B cell (primary cell): ENCODE measurements at regions not wholly inside any gene's neighbourhood (a gene's known extent, or its start where the extent isn't known, plus 50 kb on each side); places are given as distances from the start of the nearest gene placed in this dataset.

Experiments
- ATAC-seq: fragments of 200-7000 bp; cut with Tn5 transposase; one replicate; pipeline ENCODE4 v1.10.0; 2021; ENCODE audit warnings: low read depth, mild to moderate bottlenecking, moderate number of reproducible peaks, moderate library complexity
- CTCF ChIA-PET: fragments of 350-600 bp; sonication (Branson Sonifier 250); formaldehyde crosslinking; loops from one replicate; lab custom pipeline; 2021; ENCODE audit warnings: antibody characterized with exemption, inconsistent platforms; lab: Charles Lee
- POLR2A ChIA-PET: fragments of 350-600 bp; sonication (Branson Sonifier 250); formaldehyde crosslinking; loops from one replicate; lab custom pipeline; 2021; ENCODE audit warnings: antibody characterized with exemption; lab: Charles Lee
- DNase-seq: peaks from one replicate; pipeline ENCODE4 v3.0.0; 2013
- H2AFZ ChIP-seq: 2 replicates; pipeline ENCODE4 v1.6.1; 2012; ENCODE audit warnings: mild to moderate bottlenecking, low read depth, low read length; ENCODE audit not compliant: insufficient read depth, poor library complexity, severe bottlenecking
- H3K27ac ChIP-seq, 2 donors: 1 replicate in 1 of 2; 2 replicates in 1 of 2; pipeline ENCODE4 v1.5.1; 2012 to 2013; ENCODE audit warnings: low read length in 2 of 2, mild to moderate bottlenecking in 2 of 2, moderate library complexity in 1 of 2
- H3K27me3 ChIP-seq, 4 experiments: fragments of 200-600 bp in 1 of 4; sonication (generic) in 1 of 4; replicated peaks in 1 of 4; 1 replicate in 2 of 4; 2 replicates in 2 of 4; pipeline versions ENCODE4 v1.6.1 to v1.7.0; 2013 to 2016; ENCODE audit warnings: low read length in 3 of 4, mild to moderate bottlenecking in 2 of 4, mixed read lengths in 1 of 4, moderate library complexity in 1 of 4; ENCODE audit not compliant: insufficient read depth in 4 of 4, control insufficient read depth in 3 of 4; ENCODE audit errors: control extremely low read depth in 1 of 4
- H3K36me3 ChIP-seq, 2 experiments: replicated peaks in 1 of 2; 1 replicate in 1 of 2; 2 replicates in 1 of 2; pipeline versions ENCODE4 v1.6.1 to v1.7.1; 2013; ENCODE audit warnings: low read length in 1 of 2; ENCODE audit not compliant: insufficient read depth in 2 of 2, control insufficient read depth in 1 of 2; ENCODE audit errors: control extremely low read depth in 1 of 2, extremely low read depth in 1 of 2
- H3K4me1 ChIP-seq, 2 donors: fragments of 200-600 bp in 1 of 2; sonication (generic) in 1 of 2; 1 replicate in 1 of 2; 2 replicates in 1 of 2; pipeline versions ENCODE4 v1.5.1 to v1.6.1; 2013 to 2017; ENCODE audit warnings: low read length in 2 of 2; ENCODE audit not compliant: control insufficient read depth in 2 of 2, insufficient read depth in 2 of 2
- H3K4me2 ChIP-seq: replicated peaks from 2 replicates; pipeline ENCODE3; 2012; ENCODE audit warnings: mild to moderate bottlenecking, low read depth, low read length; ENCODE audit not compliant: poor library complexity, severe bottlenecking
- H3K4me3 ChIP-seq, 5 experiments: fragments of 200-600 bp in 1 of 5; sonication (generic) in 1 of 5; 1 replicate in 3 of 5; 2 replicates in 2 of 5; pipeline versions ENCODE4 v1.5.1 to v1.7.0; 2011 to 2016; ENCODE audit warnings: low read length in 4 of 5, mild to moderate bottlenecking in 4 of 5, low read depth in 2 of 5, control low read depth in 1 of 5, moderate library complexity in 1 of 5; ENCODE audit not compliant: insufficient read depth in 1 of 5; ENCODE audit errors: control extremely low read depth in 1 of 5, extremely low read depth in 1 of 5
- H3K79me2 ChIP-seq: fragments of 200-600 bp; sonication (generic); one replicate; pipeline ENCODE4 v1.6.0; 2016; ENCODE audit warnings: low read length; ENCODE audit not compliant: control insufficient read depth, insufficient read depth
- H3K9ac ChIP-seq: fragments of 200-600 bp; sonication (generic); 2 replicates; pipeline ENCODE4 v1.6.1; 2017; ENCODE audit warnings: mild to moderate bottlenecking, low read length, moderate library complexity
- H3K9me3 ChIP-seq, 3 donors: one replicate each; pipeline versions ENCODE4 v1.6.1 to v1.7.1; 2013; ENCODE audit warnings: low read length in 2 of 3; ENCODE audit not compliant: control insufficient read depth in 2 of 3, insufficient read depth in 1 of 3; ENCODE audit errors: control extremely low read depth in 1 of 3
- H4K20me1 ChIP-seq: 2 replicates; pipeline ENCODE4 v1.6.0; 2012; ENCODE audit warnings: mild to moderate bottlenecking, low read length; ENCODE audit not compliant: insufficient read depth, control insufficient read depth, poor library complexity, severe bottlenecking
- H3K27ac Mint-ChIP-seq: one replicate; pipeline ENCODE4 v1.8.0; 2021; ENCODE audit warnings: mixed read lengths
- H3K27me3 Mint-ChIP-seq: one replicate; pipeline ENCODE4 v1.8.0; 2021; ENCODE audit warnings: mixed read lengths
- H3K4me1 Mint-ChIP-seq: one replicate; pipeline ENCODE4 v1.8.0; 2021; ENCODE audit warnings: mixed read lengths
- H3K4me3 Mint-ChIP-seq: one replicate; pipeline ENCODE4 v1.8.0; 2021; ENCODE audit warnings: mixed read lengths
- H3K9me3 Mint-ChIP-seq: one replicate; pipeline ENCODE4 v1.8.0; 2022; ENCODE audit warnings: mixed read lengths; ENCODE audit not compliant: insufficient read depth
- CTCF ChIP-seq: fragments of 200-600 bp; IDR thresholded peaks from one replicate; pipeline ENCODE4 v1.8.0; 2022; ENCODE audit warnings: antibody characterized with exemption, mild to moderate bottlenecking
- EZH2 ChIP-seq: IDR thresholded peaks from 2 replicates; pipeline ENCODE4 v1.6.1; 2012; ENCODE audit warnings: borderline replicate concordance, low read depth, mild to moderate bottlenecking, moderate library complexity, low read length; ENCODE audit not compliant: insufficient read depth, poor library complexity, severe bottlenecking
- WGBS: methylation state at CpG from one replicate; pipeline ENCODE4 v1.1.5; 2013; ENCODE audit warnings: missing lambda C conversion rate; ENCODE audit not compliant: insufficient coverage; 5-methylcytosine and 5-hydroxymethylcytosine counted together
- intact Hi-C: fragments of 100-400 bp; cut with micrococcal nuclease; formaldehyde crosslinking; loops from one replicate; pipeline ENCODE4 v1.10.0; 2022

- peaks cover 2% of the 10 kb centered on the region for H3K9me3 Mint-ChIP-seq
- no peak overlapping the region for H3K9ac ChIP-seq
- no peak overlapping the region for H3K4me3 Mint-ChIP-seq
- no peaks in the 10 kb centered on the region for H3K4me1 ChIP-seq
- peaks cover 0 to 8% (median 0%) of the 10 kb centered on the region in 3 donors for H3K9me3 ChIP-seq
- H4K20me1 ChIP-seq = no peaks in the 10 kb centered on the region
- H2AFZ ChIP-seq = no peak overlapping the region
- H3K27me3 Mint-ChIP-seq = no peaks in the 10 kb centered on the region
- no peak overlapping the region for H3K4me2 ChIP-seq
- intact Hi-C loops = no loop called here
- H3K27ac ChIP-seq = no peak overlapping the region
- H3K4me1 Mint-ChIP-seq = no peaks in the 10 kb centered on the region
- H3K27ac Mint-ChIP-seq = no peak overlapping the region
- H3K4me3 ChIP-seq = no peak overlapping the region
- ATAC-seq (no peak), DNase-seq (no peak)
- WGBS = 96% methylated on average over 17 of the region's 22 CpGs
- no peaks in the 10 kb centered on the region for H3K36me3 ChIP-seq
- POLR2A ChIA-PET = no interaction called here
- CTCF ChIA-PET = no interaction called here
- H3K79me2 ChIP-seq = no peaks in the 10 kb centered on the region
- no peaks in the 10 kb centered on the region for H3K27me3 ChIP-seq
- TF ChIP-seq CTCF (no peak), EZH2 (no peak)
These were observed 1046.8 kb downstream of the SLITRK5 start for GRCh38 chr13:88717946-88718345.

DNA sequence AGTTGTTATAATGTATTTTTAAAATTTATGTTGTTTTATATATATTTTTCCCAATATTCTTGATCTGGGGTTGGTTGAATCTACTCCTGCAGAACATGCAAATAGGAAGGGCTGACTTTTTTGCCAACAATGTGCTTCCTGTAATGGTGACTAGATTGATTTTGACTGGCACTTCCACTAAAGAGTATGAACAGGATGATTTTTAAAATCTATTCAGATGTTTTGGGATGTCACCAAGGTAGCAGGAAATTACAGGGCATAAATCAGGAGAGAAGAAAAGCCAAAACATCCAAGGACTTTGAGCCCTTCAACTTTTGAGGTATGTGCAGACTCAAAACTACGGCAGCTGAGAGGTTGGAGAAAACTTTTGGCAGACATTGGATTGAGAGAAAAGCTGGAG is 1047.6 kb downstream of the SLITRK5 start:
- H3K27ac Mint-ChIP-seq = no peak overlapping the region
- no peaks in the 10 kb centered on the region for H3K36me3 ChIP-seq
- no peak overlapping the region for H3K4me3 ChIP-seq
- H3K4me1 ChIP-seq = no peaks in the 10 kb centered on the region
- H3K27ac ChIP-seq = no peak overlapping the region
- H3K4me1 Mint-ChIP-seq = no peaks in the 10 kb centered on the region
- DNase-seq = no peak
- ATAC-seq = no peak
- POLR2A ChIA-PET = no interaction called here
- H3K9ac ChIP-seq = no peak overlapping the region
- H3K4me2 ChIP-seq = no peak overlapping the region
- TF ChIP-seq EZH2 (no peak), CTCF (no peak)
- peaks cover 0 to 8% (median 0%) of the 10 kb centered on the region in 3 donors for H3K9me3 ChIP-seq
- CTCF ChIA-PET = no interaction called here
- no peaks in the 10 kb centered on the region for H3K27me3 Mint-ChIP-seq
- H3K4me3 Mint-ChIP-seq = no peak overlapping the region
- H3K79me2 ChIP-seq = no peaks in the 10 kb centered on the region
- no peaks in the 10 kb centered on the region for H3K27me3 ChIP-seq
- 83% methylated on average over 1 of the region's 1 CpG for WGBS
- no peak overlapping the region for H2AFZ ChIP-seq
- intact Hi-C loops = no loop called here
- no peaks in the 10 kb centered on the region for H4K20me1 ChIP-seq
- peaks cover 5% of the 10 kb centered on the region for H3K9me3 Mint-ChIP-seq
